K562 (cell line): ENCODE measurements at regions not wholly inside any gene's neighbourhood (a gene's known extent, or its start where the extent isn't known, plus 50 kb on each side); places are given as distances from the start of the nearest gene placed in this dataset.

Experiments
- BDP1 ChIP-seq: IDR thresholded peaks from 3 replicates; pipeline ENCODE4 v1.6.1; 2011; ENCODE audit not compliant: insufficient read length, insufficient read depth
- BRCA1 ChIP-seq, 2 experiments: fragments of 450-650 bp in 1 of 2; sonication (generic) in 1 of 2; formaldehyde crosslinking in 1 of 2; IDR thresholded peaks; 2 replicates each; pipeline versions ENCODE4 v1.5.0 to v1.6.1; 2017 to 2020; ENCODE audit warnings: mild to moderate bottlenecking in 1 of 2, missing genetic modification reagents in 1 of 2
- CHCHD3 ChIP-seq: fragments of 250-450 bp; sonication (Bioruptor Pico); IDR thresholded peaks from 2 replicates; pipeline ENCODE4 v2.1.2; 2022; ENCODE audit warnings: mild to moderate bottlenecking
- EP300 ChIP-seq: IDR thresholded peaks from 2 replicates; pipeline ENCODE4 v1.6.1; 2012; ENCODE audit warnings: low read length, improper control_type of control experiment
- EZH2 ChIP-seq: IDR thresholded peaks from 2 replicates; pipeline ENCODE4 v1.6.1; 2012; ENCODE audit warnings: low read depth, mild to moderate bottlenecking, inconsistent platforms, low read length, borderline replicate concordance
- NR3C1 ChIP-seq: sonication (generic); formaldehyde crosslinking; IDR thresholded peaks from 2 replicates; pipeline ENCODE4 v1.8.1; 2022; ENCODE audit warnings: missing genetic modification reagents
- POLR2AphosphoS5 ChIP-seq: IDR thresholded peaks from 2 replicates; pipeline ENCODE4 v1.6.1; 2011; ENCODE audit warnings: mild to moderate bottlenecking, low read depth, low read length, moderate library complexity; ENCODE audit not compliant: control insufficient read depth, insufficient read depth
- SMARCA4 ChIP-seq: fragments of 450-650 bp; IDR thresholded peaks from 2 replicates; pipeline ENCODE4 v1.6.1; 2016
- SREBF2 ChIP-seq: sonication (generic); formaldehyde crosslinking; IDR thresholded peaks from 2 replicates; pipeline ENCODE4 v1.4.0; 2020; ENCODE audit warnings: mild to moderate bottlenecking, missing genetic modification reagents
- ZBTB7A ChIP-seq: IDR thresholded peaks from 2 replicates; pipeline ENCODE4 v1.6.1; 2011; ENCODE audit warnings: low read depth, mild to moderate bottlenecking, low read length, moderate library complexity, borderline replicate concordance; ENCODE audit not compliant: control insufficient read depth
- ZNF583 ChIP-seq: fragments of 250-450 bp; sonication (Bioruptor Pico); IDR thresholded peaks from 2 replicates; pipeline ENCODE4 v1.4.0; 2020
- TF ChIP-seq, protein P1 (sequence below): fragments of 450-650 bp; formaldehyde crosslinking; IDR thresholded peaks from 2 replicates; pipeline ENCODE4 v1.4.0; 2020; ENCODE audit warnings: mild to moderate bottlenecking, mixed read lengths
- TF ChIP-seq, protein P2 (sequence below), 3 experiments: IDR thresholded peaks in 2 of 3; conservative IDR thresholded peaks in 1 of 3; 2 replicates each; pipeline ENCODE4 v1.5.1; 2011 to 2012; ENCODE audit warnings: low read length in 3 of 3, mild to moderate bottlenecking in 3 of 3, control low read depth in 2 of 3, improper control_type of control experiment in 1 of 3, inconsistent platforms in 1 of 3, low read depth in 1 of 3, mixed read lengths in 1 of 3, moderate library complexity in 1 of 3; ENCODE audit not compliant: insufficient read depth in 2 of 3
- TF ChIP-seq, protein P3 (sequence below): IDR thresholded peaks from 3 replicates; pipeline ENCODE4 v1.6.1; 2011; ENCODE audit warnings: borderline replicate concordance, mild to moderate bottlenecking; ENCODE audit not compliant: insufficient read length, insufficient read depth

- TF ChIP-seq BDP1 (no peak), SREBF2 (CRISPR knock-in tag) (no peak), BRCA1 (IDR thresholded peaks at IDR 0.05) (no peak), BRCA1 (CRISPR knock-in tag; IDR thresholded peaks at IDR 0.05) (no peak), EZH2 (no peak), POLR2AphosphoS5 (no peak), CHCHD3 (no peak), SMARCA4 (no peak), EP300 (no peak), NR3C1 (CRISPR knock-in tag) (no peak), ZNF583 (CRISPR knock-in tag) (no peak), ZBTB7A (no peak)
- TF ChIP-seq, protein P1, sequence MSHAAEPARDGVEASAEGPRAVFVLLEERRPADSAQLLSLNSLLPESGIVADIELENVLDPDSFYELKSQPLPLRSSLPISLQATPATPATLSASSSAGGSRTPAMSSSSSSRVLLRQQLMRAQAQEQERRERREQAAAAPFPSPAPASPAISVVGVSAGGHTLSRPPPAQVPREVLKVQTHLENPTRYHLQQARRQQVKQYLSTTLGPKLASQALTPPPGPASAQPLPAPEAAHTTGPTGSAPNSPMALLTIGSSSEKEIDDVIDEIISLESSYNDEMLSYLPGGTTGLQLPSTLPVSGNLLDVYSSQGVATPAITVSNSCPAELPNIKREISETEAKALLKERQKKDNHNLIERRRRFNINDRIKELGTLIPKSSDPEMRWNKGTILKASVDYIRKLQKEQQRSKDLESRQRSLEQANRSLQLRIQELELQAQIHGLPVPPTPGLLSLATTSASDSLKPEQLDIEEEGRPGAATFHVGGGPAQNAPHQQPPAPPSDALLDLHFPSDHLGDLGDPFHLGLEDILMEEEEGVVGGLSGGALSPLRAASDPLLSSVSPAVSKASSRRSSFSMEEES (CRISPR knock-in tag) = no peak
- TF ChIP-seq, protein P2, sequence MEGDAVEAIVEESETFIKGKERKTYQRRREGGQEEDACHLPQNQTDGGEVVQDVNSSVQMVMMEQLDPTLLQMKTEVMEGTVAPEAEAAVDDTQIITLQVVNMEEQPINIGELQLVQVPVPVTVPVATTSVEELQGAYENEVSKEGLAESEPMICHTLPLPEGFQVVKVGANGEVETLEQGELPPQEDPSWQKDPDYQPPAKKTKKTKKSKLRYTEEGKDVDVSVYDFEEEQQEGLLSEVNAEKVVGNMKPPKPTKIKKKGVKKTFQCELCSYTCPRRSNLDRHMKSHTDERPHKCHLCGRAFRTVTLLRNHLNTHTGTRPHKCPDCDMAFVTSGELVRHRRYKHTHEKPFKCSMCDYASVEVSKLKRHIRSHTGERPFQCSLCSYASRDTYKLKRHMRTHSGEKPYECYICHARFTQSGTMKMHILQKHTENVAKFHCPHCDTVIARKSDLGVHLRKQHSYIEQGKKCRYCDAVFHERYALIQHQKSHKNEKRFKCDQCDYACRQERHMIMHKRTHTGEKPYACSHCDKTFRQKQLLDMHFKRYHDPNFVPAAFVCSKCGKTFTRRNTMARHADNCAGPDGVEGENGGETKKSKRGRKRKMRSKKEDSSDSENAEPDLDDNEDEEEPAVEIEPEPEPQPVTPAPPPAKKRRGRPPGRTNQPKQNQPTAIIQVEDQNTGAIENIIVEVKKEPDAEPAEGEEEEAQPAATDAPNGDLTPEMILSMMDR (IDR thresholded peaks at IDR 0.05 in 2 of 3, conservative IDR thresholded peaks at IDR 0.05 in 1 of 3; ENCODE audit: insufficient read depth in 2 of 3, low read depth in 1 of 3, low read length in 3 of 3) = no peak
- TF ChIP-seq, protein P3, sequence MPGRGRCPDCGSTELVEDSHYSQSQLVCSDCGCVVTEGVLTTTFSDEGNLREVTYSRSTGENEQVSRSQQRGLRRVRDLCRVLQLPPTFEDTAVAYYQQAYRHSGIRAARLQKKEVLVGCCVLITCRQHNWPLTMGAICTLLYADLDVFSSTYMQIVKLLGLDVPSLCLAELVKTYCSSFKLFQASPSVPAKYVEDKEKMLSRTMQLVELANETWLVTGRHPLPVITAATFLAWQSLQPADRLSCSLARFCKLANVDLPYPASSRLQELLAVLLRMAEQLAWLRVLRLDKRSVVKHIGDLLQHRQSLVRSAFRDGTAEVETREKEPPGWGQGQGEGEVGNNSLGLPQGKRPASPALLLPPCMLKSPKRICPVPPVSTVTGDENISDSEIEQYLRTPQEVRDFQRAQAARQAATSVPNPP = no peak
Observed at GRCh38 chr12:69065775-69066174, 132.8 kb upstream of the CPM start.
